ENCODE measurements at regions not wholly inside any gene's neighbourhood (a gene's known extent, or its start where the extent isn't known, plus 50 kb on each side); places are given as distances from the start of the nearest gene placed in this dataset.

GRCh38 chr17:14845591-14846281 lies 419.4 kb downstream of the PMP22 start:
- Mint-ChIP-seq H3K36me3 (no peaks in the 10 kb centered on the region), H3K27me3 (peaks cover 4% of the 10 kb centered on the region)
- POLR2A ChIA-PET = no interaction called here

GRCh38 chr17:14843086-14843795 lies 421.9 kb downstream of the PMP22 start:
- Mint-ChIP-seq H3K27ac (no peak overlapping the region), H3K9me3 (no peaks in the 10 kb centered on the region), H3K27me3 (peaks cover 3% of the 10 kb centered on the region), H3K4me1 (ENCODE audit: low read depth) (no peaks in the 10 kb centered on the region), H3K36me3 (no peaks in the 10 kb centered on the region), H3K4me3 (no peak overlapping the region)
- POLR2A ChIA-PET = no interaction called here
- intact Hi-C loops (cut with micrococcal nuclease) = no loop called here
- DNase-seq = no peak
- CTCF ChIA-PET = no interaction called here

More at GRCh38 chr17:14845591-14846281, 419.4 kb downstream of the PMP22 start:
- H3K4me3 Mint-ChIP-seq = no peak overlapping the region
- intact Hi-C loops (cut with micrococcal nuclease) = no loop called here
- no peak overlapping the region for H3K27ac Mint-ChIP-seq
- no peaks in the 10 kb centered on the region for H3K9me3 Mint-ChIP-seq
- H3K4me1 Mint-ChIP-seq (ENCODE audit: low read depth) = no peaks in the 10 kb centered on the region
- DNase-seq = no peak
- CTCF ChIA-PET = no interaction called here

GRCh38 chr17:14840616-14841231 lies 424.4 kb downstream of the PMP22 start:
- no peaks in the 10 kb centered on the region for H3K4me1 Mint-ChIP-seq (ENCODE audit: low read depth)
- no peak overlapping the region for H3K27ac Mint-ChIP-seq
- no peak for DNase-seq
- ChIA-PET POLR2A (no interaction called here), CTCF (no interaction called here)
- H3K4me3 Mint-ChIP-seq = no peak overlapping the region
- H3K36me3 Mint-ChIP-seq = no peaks in the 10 kb centered on the region
- intact Hi-C loops (cut with micrococcal nuclease) = no loop called here
- H3K27me3 Mint-ChIP-seq = peaks cover 4% of the 10 kb centered on the region
- H3K9me3 Mint-ChIP-seq = no peaks in the 10 kb centered on the region

GRCh38 chr17:14838567-14838966 lies 426.6 kb downstream of the PMP22 start:
- Mint-ChIP-seq H3K4me1 (ENCODE audit: low read depth) (no peaks in the 10 kb centered on the region), H3K36me3 (no peaks in the 10 kb centered on the region), H3K4me3 (no peak overlapping the region), H3K27me3 (peaks cover 2% of the 10 kb centered on the region), H3K9me3 (no peaks in the 10 kb centered on the region), H3K27ac (no peak overlapping the region)
- intact Hi-C loops (cut with micrococcal nuclease) = no loop called here
- no peak for DNase-seq
- ChIA-PET CTCF (no interaction called here), POLR2A (interaction anchor here (0.5 kb wide), 1 partner anchor 46 kb away, joined by 4 read pairs; no protein-coding TSS in a partner anchor)

GRCh38 chr17:14833201-14833785 lies 431.8 kb downstream of the PMP22 start:
- DNase-seq = peak; percentile 11
- Mint-ChIP-seq H3K27ac (no peak overlapping the region), H3K4me3 (no peak overlapping the region), H3K9me3 (no peaks in the 10 kb centered on the region), H3K36me3 (no peaks in the 10 kb centered on the region), H3K27me3 (peaks cover 13% of the 10 kb centered on the region), H3K4me1 (ENCODE audit: low read depth) (peaks cover 4% of the 10 kb centered on the region)
- ChIA-PET POLR2A (no interaction called here), CTCF (no interaction called here)
- intact Hi-C loops (cut with micrococcal nuclease) = no loop called here

GRCh38 chr17:14831491-14831890 lies 433.6 kb downstream of the PMP22 start:
- peaks cover 12% of the 10 kb centered on the region for H3K27me3 Mint-ChIP-seq
- ChIA-PET CTCF (no interaction called here), POLR2A (no interaction called here)
- no peak overlapping the region for H3K4me3 Mint-ChIP-seq
- no peaks in the 10 kb centered on the region for H3K36me3 Mint-ChIP-seq
- intact Hi-C loops (cut with micrococcal nuclease) = no loop called here
- H3K27ac Mint-ChIP-seq = no peak overlapping the region
- peaks cover 4% of the 10 kb centered on the region for H3K4me1 Mint-ChIP-seq (ENCODE audit: low read depth)
- DNase-seq = no peak
- H3K9me3 Mint-ChIP-seq = no peaks in the 10 kb centered on the region

- POLR2A ChIA-PET = no interaction called here
Measured at GRCh38 chr17:14827396-14827919, 437.7 kb downstream of the PMP22 start.

GRCh38 chr17:14826358-14826757 lies 438.8 kb downstream of the PMP22 start:
- Mint-ChIP-seq H3K4me3 (no peak overlapping the region), H3K27ac (no peak overlapping the region), H3K9me3 (peaks cover 9% of the 10 kb centered on the region), H3K27me3 (peaks cover 8% of the 10 kb centered on the region), H3K4me1 (ENCODE audit: low read depth) (no peaks in the 10 kb centered on the region), H3K36me3 (no peaks in the 10 kb centered on the region)
- CTCF ChIA-PET = no interaction called here
- no peak for DNase-seq
- POLR2A ChIA-PET = no interaction called here
- intact Hi-C loops (cut with micrococcal nuclease) = no loop called here

More at GRCh38 chr17:14827396-14827919, 437.7 kb downstream of the PMP22 start:
- no peak for DNase-seq
- intact Hi-C loops (cut with micrococcal nuclease) = no loop called here
- Mint-ChIP-seq H3K4me3 (no peak overlapping the region), H3K9me3 (peaks cover 9% of the 10 kb centered on the region), H3K36me3 (no peaks in the 10 kb centered on the region), H3K27me3 (peaks cover 9% of the 10 kb centered on the region), H3K27ac (no peak overlapping the region), H3K4me1 (ENCODE audit: low read depth) (no peaks in the 10 kb centered on the region)
- CTCF ChIA-PET = interaction anchor here (1.7 kb wide), 1 partner anchor 14 kb away, joined by 4 read pairs; no protein-coding TSS in a partner anchor

- no peak overlapping the region for H3K27ac Mint-ChIP-seq
- no peaks in the 10 kb centered on the region for H3K9me3 Mint-ChIP-seq
- H3K4me3 Mint-ChIP-seq = no peak overlapping the region
- POLR2A ChIA-PET = no interaction called here
- CTCF ChIA-PET = no interaction called here
- H3K4me1 Mint-ChIP-seq (ENCODE audit: low read depth) = peaks cover 11% of the 10 kb centered on the region
- H3K36me3 Mint-ChIP-seq = no peaks in the 10 kb centered on the region
- no peak for DNase-seq
- H3K27me3 Mint-ChIP-seq = peaks cover 14% of the 10 kb centered on the region
- intact Hi-C loops (cut with micrococcal nuclease) = loop anchor here (10.0 kb wide), 2 partner anchors 514 to 1224 kb away; partner anchors contain the start of gene HS3ST3B1
Measured at GRCh38 chr17:14818469-14818868, 446.7 kb downstream of the PMP22 start.

- no peaks in the 10 kb centered on the region for H3K9me3 Mint-ChIP-seq
- H3K36me3 Mint-ChIP-seq = no peaks in the 10 kb centered on the region
- H3K27ac Mint-ChIP-seq = no peak overlapping the region
- ChIA-PET CTCF (no interaction called here), POLR2A (no interaction called here)
- H3K27me3 Mint-ChIP-seq = peaks cover 14% of the 10 kb centered on the region
- no peak for DNase-seq
- H3K4me3 Mint-ChIP-seq = no peak overlapping the region
- H3K4me1 Mint-ChIP-seq (ENCODE audit: low read depth) = peaks cover 11% of the 10 kb centered on the region
- intact Hi-C loops (cut with micrococcal nuclease) = loop anchor here (10.0 kb wide), 2 partner anchors 510 to 1220 kb away; partner anchors contain the start of gene HS3ST3B1
Measured at GRCh38 chr17:14815079-14815478, 450.0 kb downstream of the PMP22 start.

- Mint-ChIP-seq H3K9me3 (peaks cover 1% of the 10 kb centered on the region), H3K36me3 (no peaks in the 10 kb centered on the region), H3K4me3 (no peak overlapping the region), H3K27ac (no peak overlapping the region), H3K4me1 (ENCODE audit: low read depth) (peaks cover 11% of the 10 kb centered on the region), H3K27me3 (peaks cover 14% of the 10 kb centered on the region)
- intact Hi-C loops (cut with micrococcal nuclease) = loop anchor here (10.0 kb wide), 2 partner anchors 509 to 1219 kb away; partner anchors contain the start of gene HS3ST3B1
- DNase-seq = peak; percentile 32
- ChIA-PET CTCF (interaction anchor here (0.7 to 0.9 kb wide), 2 partner anchors 14 to 29 kb away, joined by 3 to 4 read pairs; no protein-coding TSS in a partner anchor), POLR2A (no interaction called here)
Measured at GRCh38 chr17:14813649-14814370, 451.3 kb downstream of the PMP22 start.
